ENCODE measurements at regions not wholly inside any gene's neighbourhood (a gene's known extent, or its start where the extent isn't known, plus 50 kb on each side); places are given as distances from the start of the nearest gene placed in this dataset.

DNA sequence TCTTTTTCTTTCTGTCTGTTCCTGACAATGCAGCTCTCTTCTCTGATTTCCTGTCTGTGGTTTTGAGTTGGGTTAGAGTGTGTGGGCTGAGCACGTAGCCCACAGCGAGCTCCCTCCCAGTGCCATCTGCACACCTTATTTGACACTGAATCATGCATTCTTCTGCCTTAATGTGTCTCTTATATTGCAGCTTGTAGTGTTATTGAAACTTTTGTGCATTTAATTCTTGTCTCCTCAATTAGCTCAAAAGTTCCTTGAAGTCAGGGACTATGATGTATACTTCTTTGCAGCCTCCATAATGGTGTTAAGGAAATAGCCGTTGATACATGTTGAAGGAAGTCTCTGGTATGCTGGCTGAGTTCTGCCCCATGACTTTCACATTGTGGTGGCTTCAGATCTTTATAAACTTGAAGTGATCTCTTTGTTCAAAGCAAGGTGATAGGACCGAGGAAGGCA lies 576.2 kb upstream of the CLINT1 start:
- intact Hi-C loops (cut with DNase I): no loop called here
- ATAC-seq (no peak), DNase-seq (no peak)
- H3K27me3 ChIP-seq (ENCODE audit: control insufficient read depth, insufficient read depth): no peaks in the 10 kb centered on the region
- no peak overlapping the region for H3K4me3 ChIP-seq (ENCODE audit: low read length)
- H3K9me3 ChIP-seq (ENCODE audit: control insufficient read depth, low read length): no peaks in the 10 kb centered on the region
- peaks cover 3% of the 10 kb centered on the region for H3K4me1 ChIP-seq (ENCODE audit: control insufficient read depth, insufficient read depth, low read length)
- 67% methylated on average over 4 of the region's 4 CpGs for WGBS
- H3K27ac ChIP-seq (ENCODE audit: low read length): no peak overlapping the region

GRCh38 chr5:158434749-158435148 lies 575.8 kb upstream of the CLINT1 start:
- Histone ChIP-seq H3K4me3 (ENCODE audit: low read length) (no peak overlapping the region), H3K27ac (ENCODE audit: low read length) (no peak overlapping the region), H3K4me1 (ENCODE audit: control insufficient read depth, insufficient read depth, low read length) (peaks cover 4% of the 10 kb centered on the region), H3K9me3 (ENCODE audit: control insufficient read depth, low read length) (no peaks in the 10 kb centered on the region), H3K27me3 (ENCODE audit: control insufficient read depth, insufficient read depth) (no peaks in the 10 kb centered on the region)
- DNase-seq (no peak), ATAC-seq (peak in 1 of 2 donors; percentile 67)
- intact Hi-C loops (cut with DNase I): no loop called here
- WGBS: 23% methylated on average over 2 of the region's 2 CpGs

GRCh38 chr5:158433634-158434033 lies 574.7 kb upstream of the CLINT1 start:
- 46% methylated on average over 1 of the region's 1 CpG for WGBS
- Histone ChIP-seq H3K4me3 (ENCODE audit: low read length) (no peak overlapping the region), H3K27me3 (ENCODE audit: control insufficient read depth, insufficient read depth) (no peaks in the 10 kb centered on the region), H3K4me1 (ENCODE audit: control insufficient read depth, insufficient read depth, low read length) (peaks cover 4% of the 10 kb centered on the region), H3K27ac (ENCODE audit: low read length) (no peak overlapping the region), H3K9me3 (ENCODE audit: control insufficient read depth, low read length) (no peaks in the 10 kb centered on the region)
- intact Hi-C loops (cut with DNase I): no loop called here
- ATAC-seq (no peak), DNase-seq (no peak)

DNA sequence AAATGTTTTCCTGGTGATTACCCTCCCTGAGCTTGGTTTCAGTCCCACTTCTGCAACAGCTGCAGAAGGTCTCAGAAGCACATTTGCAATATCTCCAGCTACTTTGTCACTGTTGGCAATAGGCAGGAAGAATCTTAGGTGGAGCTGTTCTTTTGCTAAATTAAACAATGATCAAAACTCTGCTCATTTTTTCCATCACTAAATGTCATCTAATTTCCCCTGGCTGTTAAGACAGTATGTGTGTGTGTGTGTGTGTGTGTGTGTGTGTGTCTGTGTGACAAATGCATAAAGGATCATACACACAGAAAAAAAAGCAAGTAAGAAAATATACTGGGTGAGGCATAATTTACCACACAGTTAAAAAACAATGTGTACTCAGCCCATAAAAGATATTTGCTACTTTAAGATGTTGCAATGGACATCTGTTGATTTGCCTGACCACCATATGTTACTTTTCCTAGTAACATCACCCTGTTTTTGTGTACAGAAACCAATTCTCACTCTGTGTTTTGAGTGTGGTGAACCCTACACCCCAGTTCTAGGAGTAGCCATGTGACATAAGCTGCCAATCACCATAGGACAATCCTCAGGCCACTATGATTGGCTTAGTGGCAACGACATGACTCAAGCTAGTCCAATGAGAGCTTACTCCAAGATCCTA lies 572.6 kb upstream of the CLINT1 start:
- intact Hi-C loops (cut with DNase I): no loop called here
- H3K4me3 ChIP-seq (ENCODE audit: low read length): no peak overlapping the region
- no peaks in the 10 kb centered on the region for H3K27me3 ChIP-seq (ENCODE audit: control insufficient read depth, insufficient read depth)
- 75% methylated on average over 1 of the region's 1 CpG for WGBS
- H3K9me3 ChIP-seq (ENCODE audit: control insufficient read depth, low read length): no peaks in the 10 kb centered on the region
- H3K27ac ChIP-seq (ENCODE audit: low read length): peak overlapping the region; percentile 85
- DNase-seq (peak in 1 of 3 donors; percentile 38), ATAC-seq (peak; percentile 76 to 86)
- H3K4me1 ChIP-seq (ENCODE audit: control insufficient read depth, insufficient read depth, low read length): peaks cover 4% of the 10 kb centered on the region

GRCh38 chr5:158430798-158431167 lies 571.8 kb upstream of the CLINT1 start:
- Histone ChIP-seq H3K9me3 (ENCODE audit: control insufficient read depth, low read length) (no peaks in the 10 kb centered on the region), H3K27me3 (ENCODE audit: control insufficient read depth, insufficient read depth) (no peaks in the 10 kb centered on the region), H3K27ac (ENCODE audit: low read length) (no peak overlapping the region), H3K4me3 (ENCODE audit: low read length) (no peak overlapping the region), H3K4me1 (ENCODE audit: control insufficient read depth, insufficient read depth, low read length) (peaks cover 4% of the 10 kb centered on the region)
- ATAC-seq (no peak), DNase-seq (no peak)
- intact Hi-C loops (cut with DNase I): no loop called here
- WGBS: 85% methylated on average over 2 of the region's 2 CpGs

GRCh38 chr5:158430166-158430797 lies 571.3 kb upstream of the CLINT1 start:
- no peaks in the 10 kb centered on the region for H3K9me3 ChIP-seq (ENCODE audit: control insufficient read depth, low read length)
- H3K27me3 ChIP-seq (ENCODE audit: control insufficient read depth, insufficient read depth): no peaks in the 10 kb centered on the region
- peaks cover 4% of the 10 kb centered on the region for H3K4me1 ChIP-seq (ENCODE audit: control insufficient read depth, insufficient read depth, low read length)
- DNase-seq (no peak), ATAC-seq (no peak)
- H3K4me3 ChIP-seq (ENCODE audit: low read length): no peak overlapping the region
- WGBS: 63% methylated on average over 2 of the region's 2 CpGs
- H3K27ac ChIP-seq (ENCODE audit: low read length): peak overlapping the region; percentile 64
- intact Hi-C loops (cut with DNase I): no loop called here

DNA sequence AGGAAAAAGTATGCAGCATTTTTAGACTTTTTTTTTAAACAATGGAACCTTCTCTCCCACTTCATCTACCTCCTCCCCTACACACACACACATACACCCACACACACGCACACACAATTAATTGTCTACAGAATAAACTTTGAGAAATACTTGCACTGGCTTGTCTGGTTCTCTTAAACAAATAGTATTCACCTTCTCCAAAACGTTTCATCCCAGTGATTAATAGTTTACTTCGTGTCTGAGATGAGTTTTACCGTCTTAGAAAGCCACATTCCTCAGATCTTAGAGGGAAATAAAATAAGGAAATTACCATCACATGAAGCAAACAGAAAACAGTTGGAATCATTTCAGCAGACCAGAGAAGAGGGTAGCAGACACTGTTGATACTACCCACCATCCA lies 570.6 kb upstream of the CLINT1 start:
- H3K27me3 ChIP-seq (ENCODE audit: control insufficient read depth, insufficient read depth): no peaks in the 10 kb centered on the region
- 54% methylated on average over 4 of the region's 4 CpGs for WGBS
- no peak overlapping the region for H3K27ac ChIP-seq (ENCODE audit: low read length)
- no peak overlapping the region for H3K4me3 ChIP-seq (ENCODE audit: low read length)
- intact Hi-C loops (cut with DNase I): no loop called here
- H3K4me1 ChIP-seq (ENCODE audit: control insufficient read depth, insufficient read depth, low read length): peaks cover 4% of the 10 kb centered on the region
- no peak for DNase-seq
- no peaks in the 10 kb centered on the region for H3K9me3 ChIP-seq (ENCODE audit: control insufficient read depth, low read length)
- no peak for ATAC-seq

DNA sequence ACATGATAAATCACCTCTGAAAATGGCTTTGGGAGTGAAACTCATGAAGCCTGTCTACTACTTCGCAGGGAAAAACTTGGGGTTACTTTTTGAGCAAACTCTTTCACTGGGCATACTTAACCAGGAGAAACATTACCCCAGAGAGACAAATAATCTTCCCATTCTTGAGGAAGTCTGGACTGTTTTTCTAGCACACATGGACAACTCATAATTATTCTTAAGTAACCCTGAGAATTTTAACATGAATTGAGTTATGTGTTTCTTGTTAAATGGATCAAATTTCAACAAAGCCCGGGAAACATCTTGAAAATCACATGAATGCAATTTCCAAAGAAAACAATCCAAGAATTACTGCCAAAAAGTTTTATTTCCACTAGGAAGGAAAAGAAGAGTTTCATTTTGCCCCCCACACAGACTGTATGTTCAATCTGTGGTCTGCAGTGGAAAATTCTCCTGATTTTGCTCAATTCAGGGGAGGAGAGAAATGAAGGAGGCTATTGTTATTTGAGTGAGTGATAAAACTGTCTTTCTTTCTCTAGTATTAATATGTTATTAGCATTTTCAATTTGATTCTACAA lies 564.8 kb upstream of the CLINT1 start:
- intact Hi-C loops (cut with DNase I): no loop called here
- no peak for ATAC-seq
- 51% methylated on average over 2 of the region's 2 CpGs for WGBS
- no peak overlapping the region for H3K4me3 ChIP-seq (ENCODE audit: low read length)
- H3K9me3 ChIP-seq (ENCODE audit: control insufficient read depth, low read length): no peaks in the 10 kb centered on the region
- H3K27me3 ChIP-seq (ENCODE audit: control insufficient read depth, insufficient read depth): no peaks in the 10 kb centered on the region
- no peaks in the 10 kb centered on the region for H3K4me1 ChIP-seq (ENCODE audit: control insufficient read depth, insufficient read depth, low read length)
- no peak for DNase-seq
- H3K27ac ChIP-seq (ENCODE audit: low read length): no peak overlapping the region

GRCh38 chr5:158422653-158423515 lies 563.9 kb upstream of the CLINT1 start:
- Histone ChIP-seq H3K4me3 (ENCODE audit: low read length) (no peak overlapping the region), H3K27ac (ENCODE audit: low read length) (no peak overlapping the region), H3K4me1 (ENCODE audit: control insufficient read depth, insufficient read depth, low read length) (no peaks in the 10 kb centered on the region), H3K9me3 (ENCODE audit: control insufficient read depth, low read length) (no peaks in the 10 kb centered on the region), H3K27me3 (ENCODE audit: control insufficient read depth, insufficient read depth) (no peaks in the 10 kb centered on the region)
- intact Hi-C loops (cut with DNase I): no loop called here
- peak in 2 of 3 donors; percentile 75 to 77 for DNase-seq
- 60% methylated on average over 9 of the region's 9 CpGs for WGBS
- peak in 1 of 2 donors; percentile 20 for ATAC-seq

- Histone ChIP-seq H3K4me1 (ENCODE audit: control insufficient read depth, insufficient read depth, low read length) (no peaks in the 10 kb centered on the region), H3K4me3 (ENCODE audit: low read length) (no peak overlapping the region), H3K27me3 (ENCODE audit: control insufficient read depth, insufficient read depth) (no peaks in the 10 kb centered on the region), H3K27ac (ENCODE audit: low read length) (no peak overlapping the region), H3K9me3 (ENCODE audit: control insufficient read depth, low read length) (no peaks in the 10 kb centered on the region)
- ATAC-seq (no peak), DNase-seq (no peak)
- intact Hi-C loops (cut with DNase I): no loop called here
- 76% methylated on average over 6 of the region's 6 CpGs for WGBS
Measured at GRCh38 chr5:158421319-158421718, 562.4 kb upstream of the CLINT1 start.

DNA sequence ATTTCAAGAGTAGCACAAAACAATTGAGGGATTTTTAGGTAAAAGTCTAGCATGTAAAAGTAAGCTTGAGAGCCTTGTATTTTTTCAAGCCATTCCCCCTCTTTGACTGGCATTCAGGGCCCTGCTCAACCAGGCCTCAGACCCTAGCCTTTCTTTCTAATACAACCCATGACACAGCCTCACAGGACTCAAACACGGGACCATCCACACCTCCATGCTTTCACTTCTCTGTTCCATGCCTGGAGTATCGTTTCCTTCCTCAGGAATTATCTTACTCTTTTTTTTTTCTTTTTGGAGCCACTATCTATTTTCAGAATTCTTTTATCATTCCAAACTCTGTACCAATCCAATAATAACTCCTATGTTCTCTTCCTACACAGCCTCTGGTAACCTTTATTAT lies 560.2 kb upstream of the CLINT1 start:
- H3K4me3 ChIP-seq (ENCODE audit: low read length): no peak overlapping the region
- H3K27ac ChIP-seq (ENCODE audit: low read length): no peak overlapping the region
- 66% methylated on average over 2 of the region's 2 CpGs for WGBS
- no peak for ATAC-seq
- peaks cover 3% of the 10 kb centered on the region for H3K4me1 ChIP-seq (ENCODE audit: control insufficient read depth, insufficient read depth, low read length)
- intact Hi-C loops (cut with DNase I): no loop called here
- no peaks in the 10 kb centered on the region for H3K9me3 ChIP-seq (ENCODE audit: control insufficient read depth, low read length)
- H3K27me3 ChIP-seq (ENCODE audit: control insufficient read depth, insufficient read depth): no peaks in the 10 kb centered on the region
- no peak for DNase-seq
